PC-9 (cell line): ENCODE measurements at regions not wholly inside any gene's neighbourhood (a gene's known extent, or its start where the extent isn't known, plus 50 kb on each side); places are given as distances from the start of the nearest gene placed in this dataset.

Experiments
- BruUV-seq: library from RNA; stranded (reverse); fragments of 400-500 nt; replicated peaks from 2 replicates; lab custom pipeline; 2021; lab: Mats Ljungman, UMichigan
- CTCF ChIA-PET: fragments of 300-600 bp; sonication (Branson Sonifier 250); formaldehyde crosslinking; loops from one replicate; lab custom pipeline; 2022; ENCODE audit warnings: antibody characterized with exemption; lab: Charles Lee
- POLR2A ChIA-PET: fragments of 300-600 bp; sonication (Branson Sonifier 250); formaldehyde crosslinking; loops from one replicate; lab custom pipeline; 2022; ENCODE audit warnings: antibody characterized with exemption; ENCODE audit not compliant: unreplicated experiment; lab: Charles Lee
- DNase-seq, 2 experiments: peaks; one replicate each; pipeline versions ENCODE4 v3.0.0 to v3.0.0-alpha.2; 2015 to 2022; ENCODE audit warnings: mixed read lengths in 1 of 2
- H2AFZ ChIP-seq: fragments of 200-600 bp; sonication (generic); 2 replicates; pipeline ENCODE4 v1.8.1; 2017; ENCODE audit warnings: antibody characterized with exemption
- H3F3A ChIP-seq: fragments of 200-600 bp; sonication (generic); 2 replicates; pipeline ENCODE4 v1.8.1; 2017; ENCODE audit warnings: antibody characterized with exemption, mild to moderate bottlenecking, low read depth; ENCODE audit not compliant: insufficient read depth
- H3K27ac ChIP-seq: fragments of 200-600 bp; sonication (generic); 2 replicates; pipeline ENCODE4 v1.6.1; 2016; ENCODE audit warnings: mixed run types
- H3K27me3 ChIP-seq: fragments of 200-600 bp; sonication (generic); 2 replicates; pipeline ENCODE4 v1.6.1; 2016; ENCODE audit warnings: low read depth, mixed run types; ENCODE audit not compliant: insufficient read depth
- H3K36me3 ChIP-seq: fragments of 200-600 bp; sonication (generic); 2 replicates; pipeline ENCODE4 v1.6.1; 2016; ENCODE audit warnings: low read depth, mixed run types
- H3K4me1 ChIP-seq: fragments of 200-600 bp; sonication (generic); replicated peaks from 2 replicates; pipeline ENCODE4 v1.6.1; 2016; ENCODE audit warnings: mixed run types; ENCODE audit not compliant: insufficient read depth
- H3K4me2 ChIP-seq: fragments of 200-600 bp; sonication (generic); 2 replicates; pipeline ENCODE4 v1.6.1; 2017; ENCODE audit warnings: mixed run types
- H3K4me3 ChIP-seq: fragments of 200-600 bp; sonication (generic); 2 replicates; pipeline ENCODE4 v1.6.1; 2016; ENCODE audit warnings: mixed run types
- H3K79me2 ChIP-seq: fragments of 200-600 bp; sonication (generic); 2 replicates; pipeline ENCODE4 v1.6.1; 2017; ENCODE audit warnings: low read depth, mixed run types
- H3K9me2 ChIP-seq: fragments of 200-600 bp; sonication (generic); 2 replicates; pipeline ENCODE4 v1.8.1; 2017; ENCODE audit warnings: mild to moderate bottlenecking; ENCODE audit not compliant: insufficient read depth
- H3K9me3 ChIP-seq: fragments of 200-600 bp; sonication (generic); 2 replicates; pipeline ENCODE4 v1.8.1; 2016; ENCODE audit warnings: low read depth; ENCODE audit not compliant: insufficient read depth
- H4K20me1 ChIP-seq: fragments of 200-600 bp; sonication (generic); 2 replicates; pipeline ENCODE4 v1.8.1; 2017; ENCODE audit not compliant: insufficient read depth
- EZH2 ChIP-seq: fragments of 200-600 bp; sonication (generic); IDR thresholded peaks from 2 replicates; pipeline ENCODE4 v1.8.0; 2017; ENCODE audit warnings: antibody characterized with exemption, low read depth
- intact Hi-C: fragments of 100-400 bp; cut with micrococcal nuclease; formaldehyde crosslinking; loops from one replicate; pipeline ENCODE4 v1.10.0; 2022; ENCODE audit not compliant: unreplicated experiment
- TF ChIP-seq, protein P1 (sequence below): fragments of 200-600 bp; sonication (generic); conservative IDR thresholded peaks from 2 replicates; pipeline ENCODE4 v1.6.1; 2017; ENCODE audit warnings: mixed run types, antibody characterized with exemption, mild to moderate bottlenecking, moderate library complexity

DNA sequence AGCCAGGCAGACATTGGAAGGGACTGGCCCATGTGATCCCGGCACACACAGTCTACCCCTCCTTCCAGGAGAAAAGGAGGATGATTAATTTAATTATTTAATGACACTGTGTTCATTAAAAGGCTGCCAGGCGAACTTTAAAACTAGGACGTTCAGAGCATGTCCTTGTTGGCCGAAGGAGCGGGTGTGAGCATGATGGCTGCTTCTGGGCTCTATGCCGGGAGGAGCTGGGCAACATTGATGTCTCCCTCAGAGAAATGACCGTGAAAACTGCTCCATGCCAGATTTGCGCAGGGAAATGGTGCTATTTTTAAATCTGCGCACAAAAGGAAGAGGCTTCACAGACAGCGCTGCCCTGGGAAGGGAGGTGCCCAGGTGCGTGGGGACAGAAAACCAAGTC, 284.9 kb upstream of the IRX4 start:
- H2AFZ ChIP-seq: no peak overlapping the region
- POLR2A ChIA-PET: no interaction called here
- no peak for DNase-seq
- no TSS peak for BruUV-seq
- no peak overlapping the region for H3K4me2 ChIP-seq
- no peaks in the 10 kb centered on the region for H3K9me3 ChIP-seq
- TF ChIP-seq, protein P1, sequence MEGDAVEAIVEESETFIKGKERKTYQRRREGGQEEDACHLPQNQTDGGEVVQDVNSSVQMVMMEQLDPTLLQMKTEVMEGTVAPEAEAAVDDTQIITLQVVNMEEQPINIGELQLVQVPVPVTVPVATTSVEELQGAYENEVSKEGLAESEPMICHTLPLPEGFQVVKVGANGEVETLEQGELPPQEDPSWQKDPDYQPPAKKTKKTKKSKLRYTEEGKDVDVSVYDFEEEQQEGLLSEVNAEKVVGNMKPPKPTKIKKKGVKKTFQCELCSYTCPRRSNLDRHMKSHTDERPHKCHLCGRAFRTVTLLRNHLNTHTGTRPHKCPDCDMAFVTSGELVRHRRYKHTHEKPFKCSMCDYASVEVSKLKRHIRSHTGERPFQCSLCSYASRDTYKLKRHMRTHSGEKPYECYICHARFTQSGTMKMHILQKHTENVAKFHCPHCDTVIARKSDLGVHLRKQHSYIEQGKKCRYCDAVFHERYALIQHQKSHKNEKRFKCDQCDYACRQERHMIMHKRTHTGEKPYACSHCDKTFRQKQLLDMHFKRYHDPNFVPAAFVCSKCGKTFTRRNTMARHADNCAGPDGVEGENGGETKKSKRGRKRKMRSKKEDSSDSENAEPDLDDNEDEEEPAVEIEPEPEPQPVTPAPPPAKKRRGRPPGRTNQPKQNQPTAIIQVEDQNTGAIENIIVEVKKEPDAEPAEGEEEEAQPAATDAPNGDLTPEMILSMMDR: no peak
- TF ChIP-seq EZH2: peak; percentile 64; the same call in 1 of the 2 replicates
- H3K4me3 ChIP-seq: no peak overlapping the region
- no peaks in the 10 kb centered on the region for H3K9me2 ChIP-seq
- CTCF ChIA-PET: no interaction called here
- H3K36me3 ChIP-seq: no peaks in the 10 kb centered on the region
- H4K20me1 ChIP-seq: no peaks in the 10 kb centered on the region
- intact Hi-C loops: no loop called here
- H3K27me3 ChIP-seq: peaks cover 100% of the 10 kb centered on the region
- H3K4me1 ChIP-seq: no peaks in the 10 kb centered on the region
- no peak overlapping the region for H3K27ac ChIP-seq
- H3F3A ChIP-seq: no peaks in the 10 kb centered on the region
- H3K79me2 ChIP-seq: no peaks in the 10 kb centered on the region

DNA sequence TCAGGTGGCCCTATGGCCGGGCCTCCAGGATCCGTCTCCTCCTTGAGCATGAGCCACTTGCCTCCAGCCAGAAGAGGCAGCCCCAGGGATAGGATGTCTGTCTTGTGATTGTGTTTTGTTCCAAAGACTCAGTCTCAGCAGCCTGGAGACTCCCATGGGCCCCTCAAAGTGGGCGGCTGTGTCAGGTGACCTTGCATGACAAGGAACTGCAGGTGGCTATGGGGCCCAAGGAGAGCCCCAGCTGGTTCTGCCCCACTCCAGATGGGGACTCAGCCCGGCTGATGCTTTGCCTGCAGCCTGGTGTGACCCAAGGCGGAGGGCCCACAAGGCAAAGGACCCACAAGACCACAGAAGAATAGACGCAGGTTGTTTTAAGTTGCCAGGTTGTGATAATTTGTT, 284.3 kb upstream of the IRX4 start:
- Histone ChIP-seq H3K27ac (no peak overlapping the region), H3K9me3 (no peaks in the 10 kb centered on the region), H3K27me3 (peaks cover 100% of the 10 kb centered on the region), H3K79me2 (no peaks in the 10 kb centered on the region), H4K20me1 (no peaks in the 10 kb centered on the region; the same call in 1 of the 2 replicates), H3K4me3 (no peak overlapping the region), H3K9me2 (no peaks in the 10 kb centered on the region), H2AFZ (no peak overlapping the region), H3F3A (no peaks in the 10 kb centered on the region), H3K4me1 (no peaks in the 10 kb centered on the region), H3K4me2 (no peak overlapping the region), H3K36me3 (no peaks in the 10 kb centered on the region)
- BruUV-seq: no TSS peak
- ChIA-PET POLR2A (no interaction called here), CTCF (no interaction called here)
- no peak for TF ChIP-seq EZH2
- TF ChIP-seq, protein P1: no peak
- DNase-seq: no peak
- intact Hi-C loops: no loop called here

DNA sequence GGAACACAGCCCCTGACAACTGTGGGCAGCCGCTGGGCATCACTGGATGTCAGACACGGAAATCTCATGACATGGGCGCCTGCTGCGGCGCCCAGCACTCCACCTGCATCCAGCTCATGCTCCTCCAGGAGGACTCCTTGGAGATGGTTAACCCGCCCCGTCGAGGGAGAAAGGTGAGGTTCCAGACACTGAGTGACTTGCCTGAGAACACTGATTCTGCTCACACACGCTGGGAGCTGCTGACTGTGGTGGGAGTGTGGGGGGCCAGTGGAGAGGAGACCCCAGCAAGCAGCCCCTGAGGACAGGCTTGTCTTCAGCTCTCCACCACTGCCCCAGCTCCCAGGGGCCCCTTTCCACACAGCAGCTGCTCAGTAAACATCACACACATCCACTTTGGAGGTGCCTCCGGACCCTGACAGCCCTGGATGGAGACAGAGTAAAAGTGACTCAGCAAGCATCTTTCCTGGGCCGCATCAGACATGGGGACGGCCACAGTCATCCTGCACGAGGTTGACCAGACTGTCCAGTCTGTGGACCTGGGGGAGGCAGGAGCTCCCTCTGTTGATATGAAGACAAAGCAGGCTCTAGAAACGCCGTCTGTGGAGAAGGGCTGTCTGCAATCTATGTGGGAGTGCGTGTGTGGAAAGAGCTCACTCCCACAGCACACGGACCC, 283.7 kb upstream of the IRX4 start:
- Histone ChIP-seq H3K9me3 (no peaks in the 10 kb centered on the region), H4K20me1 (no peaks in the 10 kb centered on the region; the same call in 1 of the 2 replicates), H2AFZ (no peak overlapping the region), H3K79me2 (no peaks in the 10 kb centered on the region), H3K9me2 (no peaks in the 10 kb centered on the region), H3K4me2 (no peak overlapping the region), H3K27ac (no peak overlapping the region), H3K27me3 (peaks cover 100% of the 10 kb centered on the region), H3F3A (no peaks in the 10 kb centered on the region), H3K36me3 (no peaks in the 10 kb centered on the region), H3K4me3 (no peak overlapping the region), H3K4me1 (no peaks in the 10 kb centered on the region)
- no peak for DNase-seq
- no peak; the same call in 1 of the 2 replicates for TF ChIP-seq EZH2
- TF ChIP-seq, protein P1: no peak
- intact Hi-C loops: no loop called here
- ChIA-PET CTCF (no interaction called here), POLR2A (no interaction called here)
- BruUV-seq: no TSS peak
